CD14-positive monocyte (primary cell): ENCODE measurements at regions not wholly inside any gene's neighbourhood (a gene's known extent, or its start where the extent isn't known, plus 50 kb on each side); places are given as distances from the start of the nearest gene placed in this dataset.

ENCODE experiments used
- DNase-seq, 3 donors: peaks; one replicate each; pipeline ENCODE4 v3.0.0-alpha.2; 2011 to 2022
- H2AFZ ChIP-seq: 2 replicates; pipeline ENCODE4 v1.6.0; 2012; ENCODE audit warnings: mild to moderate bottlenecking, low read depth, low read length, inconsistent platforms; ENCODE audit not compliant: insufficient read depth, poor library complexity, severe bottlenecking
- H3K27ac ChIP-seq, 2 donors: 1 replicate in 1 of 2; 2 replicates in 1 of 2; pipeline ENCODE4 v1.5.1; 2012 to 2013; ENCODE audit warnings: low read length in 2 of 2, control low read depth in 1 of 2, inconsistent platforms in 1 of 2, low read depth in 1 of 2, mild to moderate bottlenecking in 1 of 2
- H3K27me3 ChIP-seq, 2 donors: one replicate each; pipeline versions ENCODE4 v1.6.0 to v1.6.1; 2011 to 2013; ENCODE audit warnings: low read length in 2 of 2; ENCODE audit not compliant: control insufficient read depth in 2 of 2, insufficient read depth in 2 of 2
- H3K36me3 ChIP-seq, 2 donors: replicated peaks in 1 of 2; 1 replicate in 1 of 2; 2 replicates in 1 of 2; pipeline versions ENCODE4 v1.5.1 to v1.6.1; 2012 to 2013; ENCODE audit warnings: low read length in 2 of 2, control low read depth in 1 of 2, inconsistent platforms in 1 of 2, mild to moderate bottlenecking in 1 of 2; ENCODE audit not compliant: insufficient read depth in 2 of 2, control insufficient read depth in 1 of 2
- H3K4me1 ChIP-seq, 2 donors: 1 replicate in 1 of 2; 2 replicates in 1 of 2; pipeline versions ENCODE4 v1.5.1 to v1.6.1; 2012 to 2013; ENCODE audit warnings: low read length in 2 of 2, control low read depth in 1 of 2, inconsistent platforms in 1 of 2, mild to moderate bottlenecking in 1 of 2, moderate library complexity in 1 of 2; ENCODE audit not compliant: insufficient read depth in 2 of 2, control insufficient read depth in 1 of 2
- H3K4me2 ChIP-seq: replicated peaks from 2 replicates; pipeline ENCODE3; 2012; ENCODE audit warnings: low read length, moderate library complexity, mild to moderate bottlenecking; ENCODE audit not compliant: poor library complexity, severe bottlenecking; ENCODE audit errors: extremely low read depth
- H3K4me3 ChIP-seq, 3 experiments: fragments of 200-600 bp in 1 of 3; sonication (generic) in 1 of 3; replicated peaks in 1 of 3; 1 replicate in 2 of 3; 2 replicates in 1 of 3; pipeline ENCODE4 v1.5.1; 2011 to 2013; ENCODE audit warnings: low read length in 3 of 3, mild to moderate bottlenecking in 3 of 3, control low read depth in 2 of 3, low read depth in 2 of 3, inconsistent platforms in 1 of 3, moderate library complexity in 1 of 3
- H3K79me2 ChIP-seq: 2 replicates; pipeline ENCODE4 v1.6.0; 2012; ENCODE audit warnings: mild to moderate bottlenecking, control low read depth, inconsistent platforms, low read length, moderate library complexity; ENCODE audit not compliant: insufficient read depth
- H3K9ac ChIP-seq: 2 replicates; pipeline ENCODE4 v1.6.0; 2017; ENCODE audit warnings: low read length, mild to moderate bottlenecking; ENCODE audit not compliant: insufficient read depth, poor library complexity, severe bottlenecking
- H3K9me3 ChIP-seq, 2 donors: replicated peaks in 1 of 2; 1 replicate in 1 of 2; 2 replicates in 1 of 2; pipeline versions ENCODE4 v1.5.1 to v1.6.1; 2012 to 2013; ENCODE audit warnings: low read length in 2 of 2, control low read depth in 1 of 2; ENCODE audit not compliant: control insufficient read depth in 1 of 2, insufficient read depth in 1 of 2
- H4K20me1 ChIP-seq: 2 replicates; pipeline ENCODE4 v1.6.0; 2012; ENCODE audit warnings: mild to moderate bottlenecking, low read length, control low read depth, moderate library complexity; ENCODE audit not compliant: insufficient read depth
- H3K27ac Mint-ChIP-seq, 7 donors: one replicate each; pipeline ENCODE4 v1.8.0; 2020; ENCODE audit warnings: mild to moderate bottlenecking in 7 of 7, mixed read lengths in 7 of 7, moderate library complexity in 6 of 7, inconsistent platforms in 2 of 7
- H3K27me3 Mint-ChIP-seq, 3 donors: one replicate each; pipeline ENCODE4 v1.8.0; 2021 to 2022; ENCODE audit warnings: low read depth in 3 of 3, mild to moderate bottlenecking in 3 of 3, mixed read lengths in 3 of 3, moderate library complexity in 3 of 3, inconsistent platforms in 1 of 3
- H3K36me3 Mint-ChIP-seq, 2 donors: one replicate each; pipeline ENCODE4 v1.8.0; 2020; ENCODE audit warnings: mixed read lengths in 2 of 2, inconsistent platforms in 1 of 2, mild to moderate bottlenecking in 1 of 2
- H3K4me1 Mint-ChIP-seq: one replicate; pipeline ENCODE4 v1.8.0; 2020; ENCODE audit warnings: mild to moderate bottlenecking, mixed read lengths
- H3K4me3 Mint-ChIP-seq, 2 donors: one replicate each; pipeline ENCODE4 v1.8.0; 2020; ENCODE audit warnings: mild to moderate bottlenecking in 2 of 2, mixed read lengths in 2 of 2, moderate library complexity in 1 of 2
- H3K9me3 Mint-ChIP-seq, 7 donors: one replicate each; pipeline ENCODE4 v1.8.0; 2020 to 2022; ENCODE audit warnings: mixed read lengths in 7 of 7, mild to moderate bottlenecking in 6 of 7, moderate library complexity in 6 of 7, inconsistent platforms in 2 of 7
- CTCF ChIP-seq: fragments of 200-600 bp; IDR thresholded peaks from one replicate; pipeline ENCODE4 v1.8.0; 2022; ENCODE audit warnings: antibody characterized with exemption, mild to moderate bottlenecking
- WGBS: methylation state at CpG from one replicate; pipeline ENCODE4 v1.1.5; 2013; ENCODE audit warnings: missing lambda C conversion rate; ENCODE audit not compliant: insufficient coverage; 5-methylcytosine and 5-hydroxymethylcytosine counted together
- intact Hi-C, 2 donors: fragments of 100-400 bp; cut with micrococcal nuclease; formaldehyde crosslinking; loops; one replicate each; pipeline versions ENCODE4 v1.15.0 to v1.15.1; 2023

- DNase-seq = no peak
- H3K4me2 ChIP-seq = no peak overlapping the region
- H3K36me3 ChIP-seq = no peaks in the 10 kb centered on the region
- intact Hi-C loops = no loop called here
- Mint-ChIP-seq H3K4me1 (no peaks in the 10 kb centered on the region), H3K36me3 (no peaks in the 10 kb centered on the region), H3K27ac (no peak overlapping the region), H3K4me3 (no peak overlapping the region), H3K27me3 (peaks cover 0 to 4% (median 3%) of the 10 kb centered on the region in 3 donors), H3K9me3 (peaks cover 0 to 21% (median 4%) of the 10 kb centered on the region in 7 donors)
- no peaks in the 10 kb centered on the region for H4K20me1 ChIP-seq
- no peak overlapping the region for H3K27ac ChIP-seq
- no peak overlapping the region for H3K4me3 ChIP-seq
- no peaks in the 10 kb centered on the region for H3K4me1 ChIP-seq
- peaks cover 0 to 5% of the 10 kb centered on the region in 2 donors for H3K9me3 ChIP-seq
- H3K9ac ChIP-seq = no peak overlapping the region
- no peaks in the 10 kb centered on the region for H3K27me3 ChIP-seq
- H3K79me2 ChIP-seq = no peaks in the 10 kb centered on the region
- TF ChIP-seq CTCF = no peak
- H2AFZ ChIP-seq = no peak overlapping the region
Observed at GRCh38 chr19:31520633-31521032, 171.4 kb upstream of the TSHZ3 start.

- H3K36me3 Mint-ChIP-seq = no peaks in the 10 kb centered on the region
- H3K4me1 Mint-ChIP-seq = no peaks in the 10 kb centered on the region
- WGBS = no CpG with 5 or more reads among the region's 4 CpGs
- H3K4me3 Mint-ChIP-seq = no peak overlapping the region
- Histone ChIP-seq H3K4me1 (no peaks in the 10 kb centered on the region), H3K27ac (no peak overlapping the region), H3K9ac (no peak overlapping the region), H3K9me3 (peaks cover 10 to 16% of the 10 kb centered on the region in 2 donors), H3K36me3 (no peaks in the 10 kb centered on the region), H3K27me3 (no peaks in the 10 kb centered on the region), H4K20me1 (no peaks in the 10 kb centered on the region), H3K4me3 (no peak overlapping the region), H2AFZ (no peak overlapping the region), H3K79me2 (no peaks in the 10 kb centered on the region), H3K4me2 (no peak overlapping the region)
- no peak for TF ChIP-seq CTCF
- intact Hi-C loops = no loop called here
- H3K27ac Mint-ChIP-seq = no peak overlapping the region
- H3K9me3 Mint-ChIP-seq = peaks cover 0 to 25% (median 9%) of the 10 kb centered on the region in 7 donors
- H3K27me3 Mint-ChIP-seq = peaks cover 1 to 3% (median 2%) of the 10 kb centered on the region in 3 donors
- DNase-seq = no peak
Observed at GRCh38 chr19:31525610-31526147, 176.4 kb upstream of the TSHZ3 start.
